HCT116 (cell line): ENCODE measurements at regions not wholly inside any gene's neighbourhood (a gene's known extent, or its start where the extent isn't known, plus 50 kb on each side); places are given as distances from the start of the nearest gene placed in this dataset.

Source experiments
- ATAC-seq: fragments of 200-7000 bp; cut with Tn5 transposase; 2 replicates; pipeline ENCODE4 v1.9.1; 2020; ENCODE audit warnings: mild to moderate bottlenecking, moderate library complexity
- BruUV-seq: library from RNA; stranded (reverse); fragments of 400-500 nt; replicated peaks from 2 replicates; lab custom pipeline; 2021; lab: Mats Ljungman, UMichigan
- CTCF ChIA-PET: fragments of 300-600 bp; sonication (Branson Sonifier 250); formaldehyde crosslinking; loops from one replicate; lab custom pipeline; 2021; ENCODE audit warnings: antibody characterized with exemption; lab: Charles Lee
- POLR2A ChIA-PET: fragments of 300-600, 350-600 bp; sonication (Branson Sonifier 250); formaldehyde crosslinking; loops from one replicate; lab custom pipeline; 2021; ENCODE audit warnings: antibody characterized with exemption; lab: Charles Lee
- RAD21 ChIA-PET, 2 experiments: fragments of 300-600 bp; sonication (Branson Sonifier 250); formaldehyde crosslinking; loops; one replicate each; lab custom pipeline; 2023; ENCODE audit warnings: low total read pairs in 2 of 2; ENCODE audit not compliant: uncharacterized antibody in 2 of 2, unreplicated experiment in 2 of 2, low non-redundant PET in 1 of 2; lab: Charles Lee
- DNase-seq: peaks from one replicate; pipeline ENCODE4 v3.0.0-alpha.2; 2010; ENCODE audit warnings: low read depth, low spot score
- H2AFZ ChIP-seq: fragments of 200-600 bp; shearing (Covaris generic), sonication (generic); 2 replicates; pipeline ENCODE4 v1.6.1; 2017; ENCODE audit warnings: low read depth, mixed run types, mixed read lengths, antibody characterized with exemption, low read length; ENCODE audit not compliant: poor library complexity, severe bottlenecking
- H3K27ac ChIP-seq: 2 replicates; pipeline ENCODE4 v1.5.1; 2012; ENCODE audit warnings: low read depth, low read length
- H3K27me3 ChIP-seq: fragments of 200-600 bp; sonication (generic); 2 replicates; pipeline ENCODE4 v1.6.1; 2016; ENCODE audit warnings: mixed run types, low read length, mixed read lengths; ENCODE audit not compliant: insufficient read depth
- H3K36me3 ChIP-seq, 2 experiments: fragments of 200-500 bp in 1 of 2; fragments of 200-600 bp in 1 of 2; sonication (Bioruptor generic) in 1 of 2; sonication (generic) in 1 of 2; 2 replicates each; pipeline versions ENCODE4 v1.5.1 to v1.6.1; 2014 to 2016; ENCODE audit warnings: low read length in 2 of 2, inconsistent platforms in 1 of 2, mixed read lengths in 1 of 2, mixed run types in 1 of 2; ENCODE audit not compliant: insufficient read depth in 2 of 2, control insufficient read depth in 1 of 2
- H3K4me1 ChIP-seq, 2 experiments: fragments of 200-600 bp in 1 of 2; sonication (generic) in 1 of 2; 2 replicates each; pipeline versions ENCODE4 v1.5.1 to v1.6.1; 2012 to 2017; ENCODE audit warnings: low read length in 2 of 2, inconsistent platforms in 1 of 2, mild to moderate bottlenecking in 1 of 2, mixed read lengths in 1 of 2, mixed run types in 1 of 2, moderate library complexity in 1 of 2; ENCODE audit not compliant: insufficient read depth in 2 of 2, control insufficient read depth in 1 of 2
- H3K4me2 ChIP-seq: fragments of 200-600 bp; sonication (generic); 2 replicates; pipeline ENCODE4 v1.6.1; 2017; ENCODE audit warnings: mixed run types, low read length, mixed read lengths
- H3K4me3 ChIP-seq, 2 experiments: fragments of 200-600 bp in 1 of 2; sonication (generic) in 1 of 2; replicated peaks in 1 of 2; 2 replicates each; pipeline ENCODE4 v1.5.1; 2011 to 2016; ENCODE audit warnings: low read length in 2 of 2, control low read depth in 1 of 2, low read depth in 1 of 2, mild to moderate bottlenecking in 1 of 2, mixed read lengths in 1 of 2, mixed run types in 1 of 2
- H3K79me2 ChIP-seq: fragments of 200-600 bp; sonication (generic); 2 replicates; pipeline ENCODE4 v1.6.1; 2017; ENCODE audit warnings: mild to moderate bottlenecking, mixed run types, low read length, moderate library complexity, mixed read lengths; ENCODE audit not compliant: insufficient read depth
- H3K9ac ChIP-seq: fragments of 200-600 bp; sonication (generic); 2 replicates; pipeline ENCODE4 v1.6.1; 2016; ENCODE audit warnings: low read length, mixed read lengths
- H3K9me2 ChIP-seq: fragments of 200-600 bp; sonication (generic), shearing (Covaris generic); 2 replicates; pipeline ENCODE4 v1.6.1; 2017; ENCODE audit warnings: mixed run types, mild to moderate bottlenecking, moderate library complexity; ENCODE audit not compliant: insufficient read depth
- H3K9me3 ChIP-seq, 2 experiments: fragments of 200-500 bp in 1 of 2; fragments of 200-600 bp in 1 of 2; sonication (Bioruptor generic) in 1 of 2; sonication (generic) in 1 of 2; 2 replicates each; pipeline ENCODE4 v1.6.1; 2014 to 2017; ENCODE audit warnings: low read length in 2 of 2, mixed read lengths in 2 of 2, inconsistent platforms in 1 of 2, low read depth in 1 of 2, mild to moderate bottlenecking in 1 of 2, mixed run types in 1 of 2, moderate library complexity in 1 of 2; ENCODE audit not compliant: control insufficient read depth in 1 of 2, insufficient read depth in 1 of 2
- H4K20me1 ChIP-seq: fragments of 200-600 bp; sonication (generic), shearing (Covaris generic); 2 replicates; pipeline ENCODE4 v1.6.1; 2017; ENCODE audit warnings: mixed run types, mild to moderate bottlenecking, moderate library complexity; ENCODE audit not compliant: insufficient read depth
- CBX3 ChIP-seq: IDR thresholded peaks from 2 replicates; pipeline ENCODE4 v1.6.1; 2012; ENCODE audit warnings: low read depth
- EGR1 ChIP-seq: IDR thresholded peaks from 2 replicates; pipeline ENCODE4 v1.6.1; 2012; ENCODE audit warnings: low read depth
- EZH2 ChIP-seq: fragments of 200-600 bp; sonication (generic); IDR thresholded peaks from 2 replicates; pipeline ENCODE4 v1.6.1; 2017; ENCODE audit warnings: antibody characterized with exemption, mixed run types
- POLR2A ChIP-seq: IDR thresholded peaks from 2 replicates; pipeline ENCODE4 v1.7.0; 2011; ENCODE audit warnings: borderline replicate concordance; ENCODE audit not compliant: insufficient read depth, insufficient read length; ENCODE audit errors: extremely low read depth
- RAD21 ChIP-seq: IDR thresholded peaks from 2 replicates; pipeline ENCODE4 v1.6.1; 2012; ENCODE audit warnings: low read depth, mild to moderate bottlenecking
- SP1 ChIP-seq: IDR thresholded peaks from 2 replicates; pipeline ENCODE4 v1.6.1; 2012; ENCODE audit warnings: low read depth
- TCF7L2 ChIP-seq: IDR thresholded peaks from 2 replicates; pipeline ENCODE4 v1.7.0; 2011; ENCODE audit warnings: borderline replicate concordance, inconsistent platforms; ENCODE audit not compliant: insufficient read depth, insufficient read length; ENCODE audit errors: extremely low read depth
- ZFX ChIP-seq: fragments of 450-650 bp; IDR thresholded peaks from 2 replicates; pipeline ENCODE4 v1.6.1; 2017
- intact Hi-C: fragments of 100-400 bp; cut with micrococcal nuclease; formaldehyde crosslinking; loops from 2 replicates; pipeline ENCODE4 v1.10.0; 2022
- TF ChIP-seq, protein P1 (sequence below): IDR thresholded peaks from 2 replicates; pipeline ENCODE4 v1.6.1; 2012
- TF ChIP-seq, protein P2 (sequence below): IDR thresholded peaks from 2 replicates; pipeline ENCODE4 v1.6.1; 2012; ENCODE audit warnings: low read depth
- TF ChIP-seq, protein P3 (sequence below): IDR thresholded peaks from 2 replicates; pipeline ENCODE4 v1.6.1; 2012
- TF ChIP-seq, protein P4 (sequence below), 3 experiments: fragments of 200-600 bp in 1 of 3; sonication (generic) in 1 of 3; IDR thresholded peaks in 2 of 3; conservative IDR thresholded peaks in 1 of 3; 2 replicates each; pipeline ENCODE4 v1.5.1; 2012 to 2017; ENCODE audit warnings: low read depth in 2 of 3, low read length in 2 of 3, antibody characterized with exemption in 1 of 3, borderline replicate concordance in 1 of 3, control low read depth in 1 of 3, mild to moderate bottlenecking in 1 of 3, mixed read lengths in 1 of 3, mixed run types in 1 of 3, moderate library complexity in 1 of 3; ENCODE audit not compliant: insufficient read depth in 1 of 3

DNA sequence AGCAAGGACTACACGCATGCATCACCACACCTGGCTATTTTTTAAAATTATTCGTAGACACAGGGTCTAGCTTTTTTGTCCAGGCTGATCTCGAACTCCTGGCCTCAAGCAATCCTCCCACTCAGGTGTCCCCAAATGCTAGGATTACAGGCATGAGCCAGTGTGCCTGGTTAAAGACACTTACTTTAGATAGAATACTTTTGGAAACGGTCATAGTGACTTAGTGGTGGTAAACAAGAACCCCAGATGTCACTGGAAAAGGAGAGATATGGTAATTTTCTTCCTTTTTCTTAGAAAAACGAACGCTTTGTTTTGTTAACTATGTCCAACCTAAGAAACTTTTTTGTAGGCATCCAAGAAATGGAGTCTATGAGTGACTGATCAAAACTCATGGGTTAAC is 137.3 kb downstream of the TFAP2B start:
- peaks cover 4 to 16% of the 10 kb centered on the region in 2 experiments; a peak in 2 of 4 replicates for H3K9me3 ChIP-seq
- TF ChIP-seq ZFX, result no peak
- no peak for TF ChIP-seq RAD21
- TF ChIP-seq POLR2A, result no peak
- TF ChIP-seq, protein P1, sequence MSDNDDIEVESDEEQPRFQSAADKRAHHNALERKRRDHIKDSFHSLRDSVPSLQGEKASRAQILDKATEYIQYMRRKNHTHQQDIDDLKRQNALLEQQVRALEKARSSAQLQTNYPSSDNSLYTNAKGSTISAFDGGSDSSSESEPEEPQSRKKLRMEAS, result no peak
- no peak for TF ChIP-seq EZH2
- TF ChIP-seq, protein P2, sequence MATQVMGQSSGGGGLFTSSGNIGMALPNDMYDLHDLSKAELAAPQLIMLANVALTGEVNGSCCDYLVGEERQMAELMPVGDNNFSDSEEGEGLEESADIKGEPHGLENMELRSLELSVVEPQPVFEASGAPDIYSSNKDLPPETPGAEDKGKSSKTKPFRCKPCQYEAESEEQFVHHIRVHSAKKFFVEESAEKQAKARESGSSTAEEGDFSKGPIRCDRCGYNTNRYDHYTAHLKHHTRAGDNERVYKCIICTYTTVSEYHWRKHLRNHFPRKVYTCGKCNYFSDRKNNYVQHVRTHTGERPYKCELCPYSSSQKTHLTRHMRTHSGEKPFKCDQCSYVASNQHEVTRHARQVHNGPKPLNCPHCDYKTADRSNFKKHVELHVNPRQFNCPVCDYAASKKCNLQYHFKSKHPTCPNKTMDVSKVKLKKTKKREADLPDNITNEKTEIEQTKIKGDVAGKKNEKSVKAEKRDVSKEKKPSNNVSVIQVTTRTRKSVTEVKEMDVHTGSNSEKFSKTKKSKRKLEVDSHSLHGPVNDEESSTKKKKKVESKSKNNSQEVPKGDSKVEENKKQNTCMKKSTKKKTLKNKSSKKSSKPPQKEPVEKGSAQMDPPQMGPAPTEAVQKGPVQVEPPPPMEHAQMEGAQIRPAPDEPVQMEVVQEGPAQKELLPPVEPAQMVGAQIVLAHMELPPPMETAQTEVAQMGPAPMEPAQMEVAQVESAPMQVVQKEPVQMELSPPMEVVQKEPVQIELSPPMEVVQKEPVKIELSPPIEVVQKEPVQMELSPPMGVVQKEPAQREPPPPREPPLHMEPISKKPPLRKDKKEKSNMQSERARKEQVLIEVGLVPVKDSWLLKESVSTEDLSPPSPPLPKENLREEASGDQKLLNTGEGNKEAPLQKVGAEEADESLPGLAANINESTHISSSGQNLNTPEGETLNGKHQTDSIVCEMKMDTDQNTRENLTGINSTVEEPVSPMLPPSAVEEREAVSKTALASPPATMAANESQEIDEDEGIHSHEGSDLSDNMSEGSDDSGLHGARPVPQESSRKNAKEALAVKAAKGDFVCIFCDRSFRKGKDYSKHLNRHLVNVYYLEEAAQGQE, result no peak
- TF ChIP-seq SP1, result no peak
- TF ChIP-seq, protein P3, sequence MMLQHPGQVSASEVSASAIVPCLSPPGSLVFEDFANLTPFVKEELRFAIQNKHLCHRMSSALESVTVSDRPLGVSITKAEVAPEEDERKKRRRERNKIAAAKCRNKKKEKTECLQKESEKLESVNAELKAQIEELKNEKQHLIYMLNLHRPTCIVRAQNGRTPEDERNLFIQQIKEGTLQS, result no peak
- no peak for TF ChIP-seq TCF7L2
- no peak for TF ChIP-seq EGR1
- no peak for TF ChIP-seq CBX3
- TF ChIP-seq, protein P4, sequence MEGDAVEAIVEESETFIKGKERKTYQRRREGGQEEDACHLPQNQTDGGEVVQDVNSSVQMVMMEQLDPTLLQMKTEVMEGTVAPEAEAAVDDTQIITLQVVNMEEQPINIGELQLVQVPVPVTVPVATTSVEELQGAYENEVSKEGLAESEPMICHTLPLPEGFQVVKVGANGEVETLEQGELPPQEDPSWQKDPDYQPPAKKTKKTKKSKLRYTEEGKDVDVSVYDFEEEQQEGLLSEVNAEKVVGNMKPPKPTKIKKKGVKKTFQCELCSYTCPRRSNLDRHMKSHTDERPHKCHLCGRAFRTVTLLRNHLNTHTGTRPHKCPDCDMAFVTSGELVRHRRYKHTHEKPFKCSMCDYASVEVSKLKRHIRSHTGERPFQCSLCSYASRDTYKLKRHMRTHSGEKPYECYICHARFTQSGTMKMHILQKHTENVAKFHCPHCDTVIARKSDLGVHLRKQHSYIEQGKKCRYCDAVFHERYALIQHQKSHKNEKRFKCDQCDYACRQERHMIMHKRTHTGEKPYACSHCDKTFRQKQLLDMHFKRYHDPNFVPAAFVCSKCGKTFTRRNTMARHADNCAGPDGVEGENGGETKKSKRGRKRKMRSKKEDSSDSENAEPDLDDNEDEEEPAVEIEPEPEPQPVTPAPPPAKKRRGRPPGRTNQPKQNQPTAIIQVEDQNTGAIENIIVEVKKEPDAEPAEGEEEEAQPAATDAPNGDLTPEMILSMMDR (IDR thresholded peaks at IDR 0.05 in 2 of 3, conservative IDR thresholded peaks at IDR 0.05 in 1 of 3; ENCODE audit: borderline replicate concordance in 1 of 3, insufficient read depth in 1 of 3, low read depth in 2 of 3, low read length in 2 of 3), result no peak
- ATAC-seq, result no peak
- no peaks in the 10 kb centered on the region for H3K27me3 ChIP-seq
- no peak overlapping the region for H2AFZ ChIP-seq
- CTCF ChIA-PET, result no interaction called here
- no peaks in the 10 kb centered on the region for H3K9me2 ChIP-seq
- no peak for DNase-seq
- H3K4me3 ChIP-seq, result no peak overlapping the region
- no TSS peak for BruUV-seq
- no peaks in the 10 kb centered on the region for H3K4me1 ChIP-seq
- no peak overlapping the region for H3K9ac ChIP-seq
- H3K4me2 ChIP-seq, result no peak overlapping the region
- H3K79me2 ChIP-seq, result no peaks in the 10 kb centered on the region
- no peaks in the 10 kb centered on the region for H4K20me1 ChIP-seq
- no peak overlapping the region for H3K27ac ChIP-seq
- intact Hi-C loops, result no loop called here
- POLR2A ChIA-PET, result no interaction called here
- no peaks in the 10 kb centered on the region; a peak in 1 of 4 replicates for H3K36me3 ChIP-seq
- RAD21 ChIA-PET, result no interaction called here
